BE2C (cell line): ENCODE measurements at regions not wholly inside any gene's neighbourhood (a gene's known extent, or its start where the extent isn't known, plus 50 kb on each side); places are given as distances from the start of the nearest gene placed in this dataset.
"Not testable (repeated sequence)": the region's sequence is repeated elsewhere in the genome, so short reads cannot be mapped to it uniquely, and the experiment has no call there.

ENCODE experiments used
- DNase-seq: peaks from one replicate; pipeline ENCODE4 v3.0.0-alpha.2; 2020
- H3K27me3 ChIP-seq: fragments of 250-450 bp; sonication (Bioruptor Pico); 2 replicates; pipeline ENCODE4 v1.5.1; 2020; ENCODE audit warnings: mild to moderate bottlenecking
- H3K36me3 ChIP-seq: fragments of 250-450 bp; sonication (Bioruptor Pico); 2 replicates; pipeline ENCODE4 v1.5.1; 2020; ENCODE audit warnings: mild to moderate bottlenecking
- H3K4me1 ChIP-seq: fragments of 250-450 bp; sonication (Bioruptor Pico); 2 replicates; pipeline ENCODE4 v1.5.1; 2020
- H3K4me3 ChIP-seq: 2 replicates; pipeline ENCODE4 v1.5.1; 2011; ENCODE audit warnings: low read depth, low read length
- H3K9me3 ChIP-seq: fragments of 250-450 bp; sonication (Bioruptor Pico); 2 replicates; pipeline ENCODE4 v1.5.1; 2020
- CTCF ChIP-seq: IDR thresholded peaks from 2 replicates; pipeline ENCODE4 v1.5.1; 2012; ENCODE audit warnings: mild to moderate bottlenecking, low read depth, low read length

GRCh38 chr3:28050885-28051284 lies 190.5 kb upstream of the CMC1 start:
- no peak for TF ChIP-seq CTCF
- Histone ChIP-seq H3K27me3 (no peaks in the 10 kb centered on the region), H3K4me1 (no peaks in the 10 kb centered on the region), H3K9me3 (no peaks in the 10 kb centered on the region), H3K4me3 (no peak overlapping the region), H3K36me3 (no peaks in the 10 kb centered on the region)
- DNase-seq = no peak

GRCh38 chr3:28053759-28054158 lies 187.7 kb upstream of the CMC1 start:
- DNase-seq = no peak
- Histone ChIP-seq H3K4me3 (no peak overlapping the region), H3K4me1 (no peaks in the 10 kb centered on the region), H3K27me3 (no peaks in the 10 kb centered on the region), H3K36me3 (no peaks in the 10 kb centered on the region), H3K9me3 (no peaks in the 10 kb centered on the region)
- TF ChIP-seq CTCF = no peak

GRCh38 chr3:28056806-28057205 lies 184.6 kb upstream of the CMC1 start:
- H3K4me3 ChIP-seq = no peak overlapping the region
- no peak for TF ChIP-seq CTCF
- H3K36me3 ChIP-seq = no peaks in the 10 kb centered on the region
- DNase-seq = no peak
- no peaks in the 10 kb centered on the region for H3K27me3 ChIP-seq
- no peaks in the 10 kb centered on the region for H3K4me1 ChIP-seq
- H3K9me3 ChIP-seq = no peaks in the 10 kb centered on the region

GRCh38 chr3:28057539-28057938 lies 183.9 kb upstream of the CMC1 start:
- H3K36me3 ChIP-seq = no peaks in the 10 kb centered on the region
- TF ChIP-seq CTCF = no peak
- no peak for DNase-seq
- no peaks in the 10 kb centered on the region for H3K27me3 ChIP-seq
- no peaks in the 10 kb centered on the region for H3K9me3 ChIP-seq
- H3K4me1 ChIP-seq = no peaks in the 10 kb centered on the region
- no peak overlapping the region for H3K4me3 ChIP-seq

GRCh38 chr3:28059199-28059598 lies 182.2 kb upstream of the CMC1 start:
- not testable (repeated sequence) for DNase-seq, H3K36me3 ChIP-seq, H3K4me3 ChIP-seq, H3K27me3 ChIP-seq, H3K4me1 ChIP-seq, H3K9me3 ChIP-seq

GRCh38 chr3:28066020-28066419 lies 175.4 kb upstream of the CMC1 start:
- H3K9me3 ChIP-seq = no peaks in the 10 kb centered on the region
- TF ChIP-seq CTCF = no peak
- H3K27me3 ChIP-seq = no peaks in the 10 kb centered on the region
- H3K4me1 ChIP-seq = no peaks in the 10 kb centered on the region
- DNase-seq = no peak
- no peaks in the 10 kb centered on the region for H3K36me3 ChIP-seq
- no peak overlapping the region for H3K4me3 ChIP-seq

- TF ChIP-seq CTCF = no peak
- Histone ChIP-seq H3K4me1 (no peaks in the 10 kb centered on the region), H3K36me3 (no peaks in the 10 kb centered on the region), H3K9me3 (no peaks in the 10 kb centered on the region), H3K4me3 (no peak overlapping the region), H3K27me3 (no peaks in the 10 kb centered on the region)
- DNase-seq = no peak
Measured at GRCh38 chr3:28067014-28067413, 174.4 kb upstream of the CMC1 start.
